Transverse colon (tissue), 4 donors: ENCODE measurements at regions not wholly inside any gene's neighbourhood (a gene's known extent, or its start where the extent isn't known, plus 50 kb on each side); places are given as distances from the start of the nearest gene placed in this dataset.

Experiments used
- DNase-seq: peaks from one replicate; pipeline ENCODE4 v3.0.0-alpha.2; 2019
- H3K27ac ChIP-seq, 4 donors: fragments of 200-600 bp; sonication (generic); 2 replicates each; pipeline ENCODE4 v1.5.1; 2016 to 2018; ENCODE audit warnings: inconsistent platforms in 4 of 4
- H3K27me3 ChIP-seq: fragments of 200-600 bp; sonication (generic); 2 replicates; pipeline ENCODE4 v1.5.1; 2017; ENCODE audit warnings: inconsistent platforms
- H3K36me3 ChIP-seq, 4 donors: fragments of 200-600 bp; sonication (generic); 2 replicates each; pipeline ENCODE4 v1.5.1; 2017 to 2019; ENCODE audit warnings: inconsistent platforms in 4 of 4
- H3K4me1 ChIP-seq, 4 donors: fragments of 200-600 bp; sonication (generic); 2 replicates each; pipeline ENCODE4 v1.5.1; 2017 to 2020; ENCODE audit warnings: inconsistent platforms in 4 of 4
- H3K4me3 ChIP-seq, 4 donors: fragments of 200-600 bp; sonication (generic); 1 replicate in 1 of 4; 2 replicates in 3 of 4; pipeline versions ENCODE4 v1.5.1 to v1.6.1; 2017 to 2019; ENCODE audit warnings: inconsistent platforms in 4 of 4
- H3K9me3 ChIP-seq, 2 donors: fragments of 200-600 bp; sonication (generic); 2 replicates each; pipeline ENCODE4 v1.5.1; 2017 to 2019; ENCODE audit warnings: inconsistent platforms in 2 of 2
- CTCF ChIP-seq, 5 experiments: fragments of 200-600 bp in 3 of 5; fragments of 450-650 bp in 2 of 5; sonication (generic) in 3 of 5; IDR thresholded peaks; 1 replicate in 2 of 5; 2 replicates in 3 of 5; pipeline ENCODE4 v1.5.1; 2016 to 2017; ENCODE audit warnings: antibody characterized with exemption in 5 of 5, inconsistent platforms in 3 of 5, mild to moderate bottlenecking in 2 of 5, moderate library complexity in 1 of 5
- EP300 ChIP-seq: sonication (generic); formaldehyde crosslinking; IDR thresholded peaks from one replicate; pipeline ENCODE4 v1.6.1; 2017; ENCODE audit warnings: antibody characterized with exemption, low read depth
- POLR2A ChIP-seq: fragments of 450-650 bp; IDR thresholded peaks from one replicate; pipeline ENCODE4 v1.6.1; 2016; ENCODE audit warnings: antibody characterized with exemption, mild to moderate bottlenecking, moderate library complexity
- POLR2AphosphoS5 ChIP-seq, 3 donors: sonication (generic); formaldehyde crosslinking; IDR thresholded peaks; one replicate each; pipeline ENCODE4 v1.6.1; 2016; ENCODE audit warnings: antibody characterized with exemption in 3 of 3
- WGBS, 2 donors: methylation state at CpG; one replicate each; pipeline ENCODE4 v1.1.5; 2018; ENCODE audit warnings: low coverage in 1 of 2; 5-methylcytosine and 5-hydroxymethylcytosine counted together
- in situ Hi-C, 4 donors: fragments of 200-750 bp; cut with MboI; loops; one replicate each; pipeline versions ENCODE4 v1.15.0 to v1.15.1; 2017; ENCODE audit warnings: low sequenced_read_pairs in 3 of 4, low pct_ligation_motif_present in 1 of 4, low pct_unique_long_range_greater_than_20kb in 1 of 4
- intact Hi-C: fragments of 100-400 bp; cut with DNase I; formaldehyde crosslinking; loops from one replicate; pipeline ENCODE4 v1.15.1; 2023; ENCODE audit warnings: low total_unique reads

- WGBS, 2 donors = 90 to 92% methylated on average over 2 of the region's 2 CpGs
- peaks cover 4 to 14% (median 10%) of the 10 kb centered on the region in 4 donors for H3K4me1 ChIP-seq
- in situ Hi-C loops (no loop called here), intact Hi-C loops (no loop called here)
- peak overlapping the region in 3 of 4 donors; percentile 56 to 70 (median 70) for H3K27ac ChIP-seq
- no peaks in the 10 kb centered on the region for H3K9me3 ChIP-seq
- H3K27me3 ChIP-seq = no peaks in the 10 kb centered on the region
- no peak for TF ChIP-seq CTCF (IDR thresholded peaks at IDR 0.05)
- no peak for TF ChIP-seq POLR2A
- no peak for TF ChIP-seq POLR2AphosphoS5 (IDR thresholded peaks at IDR 0.05)
- no peak for TF ChIP-seq EP300
- H3K36me3 ChIP-seq = no peaks in the 10 kb centered on the region
- no peak for DNase-seq
- H3K4me3 ChIP-seq = no peak overlapping the region
Measured at GRCh38 chr6:6812427-6812826, 223.9 kb downstream of the LY86 start.

GRCh38 chr6:6815732-6816131 is 227.2 kb downstream of the LY86 start:
- no peaks in the 10 kb centered on the region for H3K9me3 ChIP-seq
- DNase-seq = no peak
- H3K27me3 ChIP-seq = no peaks in the 10 kb centered on the region
- TF ChIP-seq POLR2AphosphoS5 (IDR thresholded peaks at IDR 0.05) (no peak), EP300 (no peak), CTCF (IDR thresholded peaks at IDR 0.05) (no peak), POLR2A (no peak)
- H3K4me3 ChIP-seq = no peak overlapping the region
- no peak overlapping the region for H3K27ac ChIP-seq
- WGBS, 2 donors = 73 to 87% methylated on average over 2 to 5 of the region's 5 CpGs
- in situ Hi-C loops (no loop called here), intact Hi-C loops (no loop called here)
- H3K36me3 ChIP-seq = no peaks in the 10 kb centered on the region
- H3K4me1 ChIP-seq = peaks cover 4 to 22% (median 13%) of the 10 kb centered on the region in 4 donors

GRCh38 chr6:6816716-6817115 is 228.2 kb downstream of the LY86 start:
- Histone ChIP-seq H3K4me1 (peaks cover 2 to 16% (median 14%) of the 10 kb centered on the region in 4 donors), H3K27ac (no peak overlapping the region), H3K27me3 (no peaks in the 10 kb centered on the region), H3K36me3 (no peaks in the 10 kb centered on the region), H3K9me3 (no peaks in the 10 kb centered on the region), H3K4me3 (no peak overlapping the region)
- DNase-seq = no peak
- WGBS, 2 donors = 82 to 92% methylated on average over 2 to 7 of the region's 7 CpGs
- TF ChIP-seq CTCF (IDR thresholded peaks at IDR 0.05) (no peak), POLR2A (no peak), POLR2AphosphoS5 (IDR thresholded peaks at IDR 0.05) (no peak), EP300 (no peak)
- in situ Hi-C loops = no loop called here
- intact Hi-C loops = no loop called here

GRCh38 chr6:6818078-6818639 is 229.6 kb downstream of the LY86 start:
- intact Hi-C loops (no loop called here), in situ Hi-C loops (no loop called here)
- 85 to 86% methylated on average over 6 to 10 of the region's 10 CpGs for WGBS, 2 donors
- Histone ChIP-seq H3K27ac (no peak overlapping the region), H3K36me3 (no peaks in the 10 kb centered on the region), H3K4me3 (no peak overlapping the region), H3K9me3 (no peaks in the 10 kb centered on the region), H3K27me3 (no peaks in the 10 kb centered on the region), H3K4me1 (peaks cover 0 to 11% (median 9%) of the 10 kb centered on the region in 4 donors)
- TF ChIP-seq POLR2A = no peak
- TF ChIP-seq EP300 = no peak
- TF ChIP-seq POLR2AphosphoS5 (IDR thresholded peaks at IDR 0.05) = no peak
- no peak for TF ChIP-seq CTCF (IDR thresholded peaks at IDR 0.05)
- DNase-seq = no peak
